SK-N-SH (cell line): ENCODE measurements at regions not wholly inside any gene's neighbourhood (a gene's known extent, or its start where the extent isn't known, plus 50 kb on each side); places are given as distances from the start of the nearest gene placed in this dataset.

Experiments used
- CTCF ChIA-PET: fragments of 300-600, 350-600 bp; formaldehyde crosslinking; extraction: SDS; loops from one replicate; lab custom pipeline; 2021; lab: Yijun Ruan, JAX
- POLR2A ChIA-PET: fragments of 350-600 bp; sonication (Branson Sonifier 250); formaldehyde crosslinking; extraction: SDS; loops from one replicate; lab custom pipeline; 2020; ENCODE audit warnings: antibody characterized with exemption, inconsistent platforms; lab: Yijun Ruan, JAX
- DNase-seq: peaks from one replicate; pipeline ENCODE4 v3.0.0; 2012
- H2AFZ ChIP-seq: fragments of 200-600 bp; sonication (generic); 2 replicates; pipeline ENCODE4 v1.8.1; 2016; ENCODE audit warnings: antibody characterized with exemption, mild to moderate bottlenecking, low read depth
- H3F3A ChIP-seq: fragments of 200-600 bp; sonication (generic); replicated peaks from 2 replicates; pipeline ENCODE3; 2016; ENCODE audit warnings: antibody characterized with exemption, mild to moderate bottlenecking; ENCODE audit not compliant: insufficient read depth
- H3K27ac ChIP-seq, 2 experiments: fragments of 200-500 bp in 1 of 2; fragments of 200-600 bp in 1 of 2; sonication (Bioruptor generic) in 1 of 2; sonication (generic), shearing (Covaris generic) in 1 of 2; 2 replicates each; pipeline versions ENCODE4 v1.5.1 to v1.6.1; 2014 to 2016; ENCODE audit warnings: low read depth in 2 of 2, inconsistent platforms in 1 of 2, low read length in 1 of 2, mild to moderate bottlenecking in 1 of 2, mixed read lengths in 1 of 2
- H3K27me3 ChIP-seq: fragments of 200-600 bp; sonication (generic), shearing (Covaris generic); 2 replicates; pipeline ENCODE4 v1.6.1; 2016; ENCODE audit warnings: mixed run types; ENCODE audit not compliant: insufficient read depth
- H3K36me3 ChIP-seq, 2 experiments: fragments of 200-500 bp in 1 of 2; fragments of 200-600 bp in 1 of 2; sonication (Bioruptor generic) in 1 of 2; sonication (generic) in 1 of 2; replicated peaks in 1 of 2; 2 replicates each; pipeline versions ENCODE3 to v1.5.1; 2014 to 2016; ENCODE audit warnings: low read length in 1 of 2, mild to moderate bottlenecking in 1 of 2; ENCODE audit not compliant: insufficient read depth in 2 of 2, control insufficient read depth in 1 of 2
- H3K4me1 ChIP-seq, 2 experiments: fragments of 200-500 bp in 1 of 2; fragments of 200-600 bp in 1 of 2; sonication (Bioruptor generic) in 1 of 2; sonication (generic), shearing (Covaris generic) in 1 of 2; 2 replicates each; pipeline versions ENCODE4 v1.5.1 to v1.6.1; 2014 to 2016; ENCODE audit warnings: low read depth in 1 of 2, low read length in 1 of 2, mixed run types in 1 of 2; ENCODE audit not compliant: insufficient read depth in 2 of 2, control insufficient read depth in 1 of 2
- H3K4me2 ChIP-seq: fragments of 200-600 bp; sonication (generic), shearing (Covaris generic); 2 replicates; pipeline ENCODE4 v1.6.1; 2017; ENCODE audit warnings: mixed run types
- H3K4me3 ChIP-seq, 2 experiments: fragments of 200-500 bp in 1 of 2; fragments of 200-600 bp in 1 of 2; sonication (Bioruptor generic) in 1 of 2; sonication (generic), shearing (Covaris generic) in 1 of 2; 2 replicates each; pipeline versions ENCODE4 v1.5.1 to v1.8.1; 2014 to 2016; ENCODE audit warnings: low read depth in 2 of 2, inconsistent platforms in 1 of 2, low read length in 1 of 2, mild to moderate bottlenecking in 1 of 2, mixed read lengths in 1 of 2, moderate library complexity in 1 of 2
- H3K79me2 ChIP-seq: fragments of 200-600 bp; sonication (generic); 2 replicates; pipeline ENCODE4 v1.8.1; 2017; ENCODE audit warnings: mild to moderate bottlenecking; ENCODE audit not compliant: insufficient read depth
- H3K9ac ChIP-seq: fragments of 200-600 bp; sonication (generic); 2 replicates; pipeline ENCODE4 v1.6.1; 2017; ENCODE audit warnings: mixed run types
- H3K9me2 ChIP-seq: fragments of 200-600 bp; sonication (generic); 2 replicates; pipeline ENCODE4 v1.6.1; 2017; ENCODE audit warnings: mixed run types
- H3K9me3 ChIP-seq: fragments of 200-600 bp; sonication (generic); 2 replicates; pipeline ENCODE4 v1.6.1; 2017; ENCODE audit warnings: mixed run types, mild to moderate bottlenecking, moderate library complexity
- H4K20me1 ChIP-seq: fragments of 200-600 bp; sonication (generic); 2 replicates; pipeline ENCODE4 v1.6.1; 2017; ENCODE audit warnings: mild to moderate bottlenecking, mixed run types; ENCODE audit not compliant: insufficient read depth
- CTCF ChIP-seq: fragments of 200-600 bp; sonication (generic); IDR thresholded peaks from 2 replicates; pipeline ENCODE4 v1.6.1; 2017; ENCODE audit warnings: antibody characterized with exemption, mild to moderate bottlenecking, moderate library complexity
- EP300 ChIP-seq, 2 experiments: IDR thresholded peaks; 2 replicates each; pipeline versions ENCODE4 v1.4.0 to v1.6.1; 2012; ENCODE audit warnings: borderline replicate concordance in 1 of 2, low read depth in 1 of 2, low read length in 1 of 2
- FOXM1 ChIP-seq: IDR thresholded peaks from 2 replicates; pipeline ENCODE4 v1.4.0; 2012; ENCODE audit warnings: low read depth, mild to moderate bottlenecking
- GABPA ChIP-seq: IDR thresholded peaks from 2 replicates; pipeline ENCODE4 v1.4.0; 2012; ENCODE audit warnings: low read depth, mild to moderate bottlenecking
- GATA2 ChIP-seq: sonication (generic); formaldehyde crosslinking; IDR thresholded peaks from 2 replicates; pipeline ENCODE4 v1.5.0; 2020; ENCODE audit warnings: mild to moderate bottlenecking, missing genetic modification reagents
- MAX ChIP-seq: IDR thresholded peaks from 2 replicates; pipeline ENCODE4 v1.4.0; 2012; ENCODE audit warnings: low read depth
- POLR2AphosphoS5 ChIP-seq: IDR thresholded peaks from 2 replicates; pipeline ENCODE4 v1.6.1; 2012; ENCODE audit warnings: low read depth, low read length
- RAD21 ChIP-seq: IDR thresholded peaks from 2 replicates; pipeline ENCODE4 v1.6.1; 2012; ENCODE audit warnings: mild to moderate bottlenecking, low read length
- RCOR1 ChIP-seq: fragments of 150-350 bp; IDR thresholded peaks from 2 replicates; pipeline ENCODE4 v1.6.1; 2017; ENCODE audit warnings: antibody characterized with exemption, low read length
- SMC3 ChIP-seq: IDR thresholded peaks from 2 replicates; pipeline ENCODE4 v1.6.1; 2012; ENCODE audit warnings: low read depth, low read length, improper control_type of control experiment
- YY1 ChIP-seq: IDR thresholded peaks from 2 replicates; pipeline ENCODE4 v1.4.0; 2012; ENCODE audit warnings: low read depth, mild to moderate bottlenecking
- WGBS: methylation state at CpG from one replicate; pipeline ENCODE4 v1.1.6; 2017; ENCODE audit warnings: low lambda C conversion rate; 5-methylcytosine and 5-hydroxymethylcytosine counted together
- TF ChIP-seq, protein P1 (sequence below): fragments of 150-350 bp; IDR thresholded peaks from 2 replicates; pipeline ENCODE4 v1.6.1; 2017; ENCODE audit warnings: antibody characterized with exemption, low read length, low read depth, borderline replicate concordance

- Histone ChIP-seq H3K4me1 (no peaks in the 10 kb centered on the region), H3K79me2 (no peaks in the 10 kb centered on the region), H3K9me3 (no peaks in the 10 kb centered on the region; the same call in 1 of the 2 replicates), H2AFZ (no peak overlapping the region), H3K4me2 (no peak overlapping the region), H3K27ac (no peak overlapping the region), H4K20me1 (no peaks in the 10 kb centered on the region), H3K36me3 (no peaks in the 10 kb centered on the region), H3K4me3 (no peak overlapping the region), H3K9ac (no peak overlapping the region), H3F3A (no peaks in the 10 kb centered on the region), H3K9me2 (no peaks in the 10 kb centered on the region), H3K27me3 (no peaks in the 10 kb centered on the region)
- 5% methylated on average over 1 of the region's 1 CpG for WGBS
- no peak for DNase-seq
- ChIA-PET POLR2A (no interaction called here), CTCF (no interaction called here)
- no peak for TF ChIP-seq RAD21
- no peak for TF ChIP-seq GATA2 (CRISPR knock-in tag)
- TF ChIP-seq MAX, result no peak
- TF ChIP-seq YY1, result no peak
- no peak for TF ChIP-seq CTCF
- no peak for TF ChIP-seq SMC3
- TF ChIP-seq, protein P1, sequence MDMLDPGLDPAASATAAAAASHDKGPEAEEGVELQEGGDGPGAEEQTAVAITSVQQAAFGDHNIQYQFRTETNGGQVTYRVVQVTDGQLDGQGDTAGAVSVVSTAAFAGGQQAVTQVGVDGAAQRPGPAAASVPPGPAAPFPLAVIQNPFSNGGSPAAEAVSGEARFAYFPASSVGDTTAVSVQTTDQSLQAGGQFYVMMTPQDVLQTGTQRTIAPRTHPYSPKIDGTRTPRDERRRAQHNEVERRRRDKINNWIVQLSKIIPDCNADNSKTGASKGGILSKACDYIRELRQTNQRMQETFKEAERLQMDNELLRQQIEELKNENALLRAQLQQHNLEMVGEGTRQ, result no peak
- no peak for TF ChIP-seq POLR2AphosphoS5
- TF ChIP-seq RCOR1, result no peak
- TF ChIP-seq EP300 (IDR thresholded peaks at IDR 0.05; ENCODE audit: borderline replicate concordance in 1 of 2, low read depth in 1 of 2, low read length in 1 of 2), result no peak
- no peak for TF ChIP-seq GABPA
Observed at GRCh38 chr5:35557748-35558147, 59.9 kb upstream of the SPEF2 start.

DNA sequence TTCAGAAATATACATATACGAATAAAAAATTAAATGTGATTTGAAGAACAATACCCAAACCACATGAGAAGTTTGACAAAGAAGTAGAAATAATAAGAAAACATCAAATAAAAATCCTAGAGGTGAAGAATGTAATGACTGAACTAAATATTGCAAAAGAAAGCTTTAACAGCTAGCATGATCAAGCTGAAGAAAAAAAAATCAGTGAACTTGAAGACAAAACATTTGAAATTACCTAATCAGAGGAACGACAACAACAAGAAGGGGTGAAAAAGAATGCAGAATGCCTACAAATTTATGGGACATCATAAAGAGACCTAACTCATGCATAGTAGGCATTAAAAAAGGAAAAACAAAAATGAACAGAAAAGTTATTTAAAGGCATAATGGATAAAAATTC is 60.5 kb upstream of the SPEF2 start:
- Histone ChIP-seq H4K20me1 (no peaks in the 10 kb centered on the region), H3K4me2 (no peak overlapping the region), H3K9me2 (no peaks in the 10 kb centered on the region), H3K4me3 (no peak overlapping the region), H3K36me3 (no peaks in the 10 kb centered on the region), H3K79me2 (no peaks in the 10 kb centered on the region), H3K9me3 (no peaks in the 10 kb centered on the region; the same call in 1 of the 2 replicates), H3K27ac (no peak overlapping the region), H3K27me3 (no peaks in the 10 kb centered on the region), H3F3A (no peaks in the 10 kb centered on the region), H3K9ac (no peak overlapping the region), H2AFZ (no peak overlapping the region), H3K4me1 (no peaks in the 10 kb centered on the region)
- ChIA-PET POLR2A (no interaction called here), CTCF (no interaction called here)
- TF ChIP-seq GATA2 (CRISPR knock-in tag) (no peak), FOXM1 (no peak)
- 7% methylated on average over 2 of the region's 2 CpGs for WGBS
- no peak for DNase-seq
